ENCODE measurements at regions not wholly inside any gene's neighbourhood (a gene's known extent, or its start where the extent isn't known, plus 50 kb on each side); places are given as distances from the start of the nearest gene placed in this dataset.

- TF ChIP-seq CTCF (conservative IDR thresholded peaks at IDR 0.05 in 1 of 2, IDR thresholded peaks at IDR 0.05 in 1 of 2; ENCODE audit: low read depth in 1 of 2, low read length in 2 of 2) (no peak), EZH2 (IDR thresholded peaks at IDR 0.05; ENCODE audit: low read length, missing control alignments) (no peak)
Measured at GRCh38 chr20:1841554-1842140, 53.6 kb upstream of the SIRPA start.

All from fibroblast of lung (primary cell).